Thoracic aorta (tissue), 2 donors: ENCODE measurements at regions not wholly inside any gene's neighbourhood (a gene's known extent, or its start where the extent isn't known, plus 50 kb on each side); places are given as distances from the start of the nearest gene placed in this dataset.
"Not testable (repeated sequence)": the region's sequence is repeated elsewhere in the genome, so short reads cannot be mapped to it uniquely, and the experiment has no call there.

Experiments
- ATAC-seq: fragments of 150-250 bp; one replicate; pipeline ENCODE4 v1.8.0; 2017; ENCODE audit warnings: low read depth; ENCODE audit not compliant: insufficient number of reproducible peaks, low FRiP score
- DNase-seq: peaks from one replicate; pipeline ENCODE4 v3.0.0-alpha.2; 2020; ENCODE audit warnings: low spot score
- H3K27ac ChIP-seq, 2 donors: fragments of 200-600 bp; sonication (generic); 1 replicate in 1 of 2; 2 replicates in 1 of 2; pipeline ENCODE4 v1.5.1; 2016; ENCODE audit warnings: mild to moderate bottlenecking in 2 of 2, moderate library complexity in 2 of 2
- H3K27me3 ChIP-seq: fragments of 200-600 bp; sonication (generic); replicated peaks from 2 replicates; pipeline ENCODE4 v1.6.0; 2016; ENCODE audit warnings: mild to moderate bottlenecking; ENCODE audit not compliant: insufficient read depth
- H3K36me3 ChIP-seq: fragments of 200-600 bp; sonication (generic); one replicate; pipeline ENCODE4 v1.5.1; 2016
- H3K4me1 ChIP-seq, 2 donors: fragments of 200-600 bp; sonication (generic); 1 replicate in 1 of 2; 2 replicates in 1 of 2; pipeline versions ENCODE4 v1.5.1 to v1.6.0; 2016; ENCODE audit warnings: low read depth in 2 of 2, mild to moderate bottlenecking in 1 of 2; ENCODE audit not compliant: control insufficient read depth in 1 of 2
- H3K4me3 ChIP-seq: fragments of 200-600 bp; sonication (generic); 2 replicates; pipeline ENCODE4 v1.5.1; 2016; ENCODE audit warnings: mild to moderate bottlenecking
- H3K9me3 ChIP-seq: fragments of 200-600 bp; sonication (generic); 2 replicates; pipeline ENCODE4 v1.5.1; 2016
- TF ChIP-seq, protein P1 (sequence below): fragments of 200-600 bp; sonication (generic); IDR thresholded peaks from one replicate; pipeline ENCODE4 v1.5.1; 2019; ENCODE audit warnings: antibody characterized with exemption

GRCh38 chr3:8353364-8353763 is 148.3 kb upstream of the LMCD1 start:
- Histone ChIP-seq H3K27me3 (no peaks in the 10 kb centered on the region), H3K4me1 (no peaks in the 10 kb centered on the region), H3K9me3 (no peaks in the 10 kb centered on the region), H3K36me3 (no peaks in the 10 kb centered on the region), H3K4me3 (no peak overlapping the region), H3K27ac (no peak overlapping the region)
- DNase-seq (no peak), ATAC-seq (no peak)
- TF ChIP-seq, protein P1, sequence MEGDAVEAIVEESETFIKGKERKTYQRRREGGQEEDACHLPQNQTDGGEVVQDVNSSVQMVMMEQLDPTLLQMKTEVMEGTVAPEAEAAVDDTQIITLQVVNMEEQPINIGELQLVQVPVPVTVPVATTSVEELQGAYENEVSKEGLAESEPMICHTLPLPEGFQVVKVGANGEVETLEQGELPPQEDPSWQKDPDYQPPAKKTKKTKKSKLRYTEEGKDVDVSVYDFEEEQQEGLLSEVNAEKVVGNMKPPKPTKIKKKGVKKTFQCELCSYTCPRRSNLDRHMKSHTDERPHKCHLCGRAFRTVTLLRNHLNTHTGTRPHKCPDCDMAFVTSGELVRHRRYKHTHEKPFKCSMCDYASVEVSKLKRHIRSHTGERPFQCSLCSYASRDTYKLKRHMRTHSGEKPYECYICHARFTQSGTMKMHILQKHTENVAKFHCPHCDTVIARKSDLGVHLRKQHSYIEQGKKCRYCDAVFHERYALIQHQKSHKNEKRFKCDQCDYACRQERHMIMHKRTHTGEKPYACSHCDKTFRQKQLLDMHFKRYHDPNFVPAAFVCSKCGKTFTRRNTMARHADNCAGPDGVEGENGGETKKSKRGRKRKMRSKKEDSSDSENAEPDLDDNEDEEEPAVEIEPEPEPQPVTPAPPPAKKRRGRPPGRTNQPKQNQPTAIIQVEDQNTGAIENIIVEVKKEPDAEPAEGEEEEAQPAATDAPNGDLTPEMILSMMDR: no peak

- H3K4me1 ChIP-seq: no peaks in the 10 kb centered on the region
- H3K9me3 ChIP-seq: no peaks in the 10 kb centered on the region
- no peaks in the 10 kb centered on the region for H3K36me3 ChIP-seq
- TF ChIP-seq, protein P1: no peak
- H3K4me3 ChIP-seq: no peak overlapping the region
- H3K27ac ChIP-seq: no peak overlapping the region
- ATAC-seq: no peak
- no peaks in the 10 kb centered on the region for H3K27me3 ChIP-seq
- no peak for DNase-seq
Observed at GRCh38 chr3:8355346-8355745, 146.3 kb upstream of the LMCD1 start.

- not testable (repeated sequence) for DNase-seq, H3K27me3 ChIP-seq, H3K4me1 ChIP-seq, H3K36me3 ChIP-seq, H3K4me3 ChIP-seq, H3K9me3 ChIP-seq, ATAC-seq, H3K27ac ChIP-seq
Observed at GRCh38 chr3:8356066-8356465, 145.6 kb upstream of the LMCD1 start.

DNA sequence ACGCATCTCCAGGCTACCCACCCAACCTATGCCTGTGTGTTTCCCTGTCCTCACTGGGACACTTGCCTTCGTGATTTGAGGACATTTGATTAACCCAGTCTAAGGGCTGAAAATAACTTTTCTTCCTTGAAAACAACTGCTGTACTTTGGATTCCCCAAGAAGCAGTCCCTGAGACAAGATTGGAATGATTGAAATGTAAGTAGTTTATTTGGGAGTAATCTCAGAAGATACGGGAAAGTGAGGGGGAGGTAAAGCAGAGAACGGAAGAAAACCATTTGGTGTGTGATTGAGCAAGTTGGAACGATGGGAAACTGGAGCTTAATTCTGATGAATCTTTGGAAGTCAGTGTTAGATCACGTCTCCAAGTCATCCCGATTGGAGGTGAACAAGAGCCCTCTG is 143.8 kb upstream of the LMCD1 start:
- Histone ChIP-seq H3K4me3 (no peak overlapping the region), H3K9me3 (no peaks in the 10 kb centered on the region), H3K27ac (no peak overlapping the region), H3K4me1 (no peaks in the 10 kb centered on the region), H3K27me3 (no peaks in the 10 kb centered on the region), H3K36me3 (no peaks in the 10 kb centered on the region)
- DNase-seq: no peak
- ATAC-seq: no peak
- TF ChIP-seq, protein P1: no peak

DNA sequence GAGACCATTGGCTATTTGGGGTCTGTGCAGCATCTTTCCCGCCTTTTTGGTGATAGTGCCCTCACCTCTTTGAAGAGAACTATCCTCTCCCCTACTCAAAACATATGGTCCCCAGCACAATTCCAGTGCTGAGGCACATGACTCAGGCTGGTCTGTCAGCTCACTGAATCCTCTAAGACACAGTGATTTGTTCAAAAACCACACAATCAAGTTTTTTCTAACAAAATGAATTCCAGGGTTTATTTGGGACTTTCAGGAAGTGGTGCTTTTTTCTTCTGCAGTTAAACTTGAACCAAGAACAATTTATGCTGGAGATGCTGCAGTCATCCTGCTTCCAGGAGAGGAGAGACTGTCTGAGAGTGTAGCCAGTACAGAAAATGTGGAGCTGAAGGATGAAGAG is 142.5 kb upstream of the LMCD1 start:
- no peaks in the 10 kb centered on the region for H3K4me1 ChIP-seq
- H3K27me3 ChIP-seq: no peaks in the 10 kb centered on the region
- ATAC-seq: no peak
- no peak for DNase-seq
- no peaks in the 10 kb centered on the region for H3K9me3 ChIP-seq
- no peak overlapping the region for H3K27ac ChIP-seq
- H3K4me3 ChIP-seq: no peak overlapping the region
- H3K36me3 ChIP-seq: no peaks in the 10 kb centered on the region
- TF ChIP-seq, protein P1: no peak

- no peak for ATAC-seq
- H3K9me3 ChIP-seq: no peaks in the 10 kb centered on the region
Observed at GRCh38 chr3:8363200-8363599, 138.4 kb upstream of the LMCD1 start.

More at GRCh38 chr3:8363200-8363599, 138.4 kb upstream of the LMCD1 start:
- Histone ChIP-seq H3K27ac (no peak overlapping the region), H3K4me1 (no peaks in the 10 kb centered on the region), H3K36me3 (no peaks in the 10 kb centered on the region), H3K27me3 (no peaks in the 10 kb centered on the region), H3K4me3 (no peak overlapping the region)
- no peak for DNase-seq
- TF ChIP-seq, protein P1: no peak
